HG03175 (cell line): ENCODE measurements at regions not wholly inside any gene's neighbourhood (a gene's known extent, or its start where the extent isn't known, plus 50 kb on each side); places are given as distances from the start of the nearest gene placed in this dataset.
"Not testable (repeated sequence)": the region's sequence is repeated elsewhere in the genome, so short reads cannot be mapped to it uniquely, and the experiment has no call there.

Experiments used
- ATAC-seq: cut with Tn5 transposase; IDR thresholded peaks from one replicate; pipeline ENCODE4 v1.9.1; 2021; ENCODE audit warnings: mild to moderate bottlenecking, moderate library complexity; ENCODE audit not compliant: unreplicated experiment

DNA sequence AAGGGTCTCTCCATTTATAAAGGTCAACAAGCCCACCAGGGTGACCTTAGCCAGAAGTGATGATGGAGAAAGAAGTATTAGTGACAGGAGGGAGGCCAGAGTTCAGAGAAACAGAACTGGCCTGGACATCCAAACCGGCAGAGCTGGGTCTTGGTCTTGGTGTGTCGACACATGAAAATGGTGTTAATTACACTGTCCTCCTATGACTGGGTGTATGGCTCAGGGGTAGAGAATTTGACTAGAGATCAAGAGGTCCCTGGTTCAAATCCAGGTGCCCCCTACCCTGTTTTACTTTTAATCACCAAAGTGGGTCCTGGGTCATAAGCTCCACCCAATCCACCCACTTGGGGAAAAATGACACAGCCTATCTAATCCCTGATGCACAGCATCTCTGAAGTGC, 110.6 kb upstream of the ZNF746 start:
- no peak for ATAC-seq

DNA sequence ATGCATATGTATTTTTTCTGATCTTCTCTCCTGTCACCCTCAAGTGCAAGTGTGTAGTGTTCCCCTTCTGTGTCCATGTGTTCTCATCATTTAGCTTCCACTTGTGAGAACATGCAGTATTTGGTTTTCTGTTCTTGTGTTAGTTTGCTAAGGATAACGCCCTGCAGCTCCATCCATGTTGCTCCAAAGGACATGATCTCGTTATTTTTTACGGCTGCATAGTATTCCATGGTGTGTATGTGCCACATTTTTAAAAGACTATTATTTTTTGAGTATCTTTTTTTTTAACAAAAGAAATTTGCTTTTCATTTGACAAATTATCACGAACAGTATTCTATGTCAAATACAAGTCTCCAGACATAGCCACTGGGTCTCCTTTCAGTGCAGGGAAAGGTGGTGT, 110.1 kb upstream of the ZNF746 start:
- ATAC-seq, result no peak

GRCh38 chr7:149606826-149607225, 109.2 kb upstream of the ZNF746 start:
- ATAC-seq, result no peak

DNA sequence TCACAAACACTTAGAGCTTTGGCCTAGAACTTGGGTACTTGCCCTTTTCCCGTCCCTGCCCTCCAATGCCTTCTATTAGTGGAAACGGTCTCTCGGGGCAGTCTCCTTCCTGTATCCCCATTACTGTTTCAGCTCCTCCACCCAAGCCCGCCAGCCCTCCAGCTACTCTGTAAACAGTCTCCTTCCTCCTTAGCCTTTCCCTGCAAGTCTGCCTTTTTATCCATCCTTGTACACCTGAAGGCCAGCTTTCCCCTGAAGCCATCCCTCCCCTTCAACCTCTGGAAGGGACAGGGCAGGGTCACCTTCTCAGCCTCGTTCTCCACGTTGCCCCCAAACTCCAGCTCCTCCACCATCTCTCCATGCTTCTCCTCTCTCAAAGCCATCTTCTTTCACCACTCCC, 108.1 kb upstream of the ZNF746 start:
- ATAC-seq, result no peak

DNA sequence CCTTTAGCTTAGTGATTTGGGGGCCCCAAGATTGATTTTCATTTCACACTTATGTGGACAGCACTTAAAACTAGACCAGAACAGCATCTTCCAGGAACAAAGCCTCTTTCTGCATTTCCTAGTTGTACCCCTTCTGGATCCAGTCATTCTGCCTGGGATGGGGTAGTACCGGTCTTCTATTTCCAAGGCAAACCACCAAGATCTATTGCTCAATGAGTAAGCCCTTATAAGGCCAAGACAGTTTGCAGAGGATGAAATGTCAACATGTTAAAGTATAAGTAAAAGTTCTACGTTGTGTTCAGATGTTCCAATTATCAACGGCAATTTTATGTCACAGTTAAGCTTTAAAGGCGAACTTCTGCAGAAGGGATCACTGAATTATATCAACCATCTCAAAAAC, 106.9 kb upstream of the ZNF746 start:
- no peak for ATAC-seq

DNA sequence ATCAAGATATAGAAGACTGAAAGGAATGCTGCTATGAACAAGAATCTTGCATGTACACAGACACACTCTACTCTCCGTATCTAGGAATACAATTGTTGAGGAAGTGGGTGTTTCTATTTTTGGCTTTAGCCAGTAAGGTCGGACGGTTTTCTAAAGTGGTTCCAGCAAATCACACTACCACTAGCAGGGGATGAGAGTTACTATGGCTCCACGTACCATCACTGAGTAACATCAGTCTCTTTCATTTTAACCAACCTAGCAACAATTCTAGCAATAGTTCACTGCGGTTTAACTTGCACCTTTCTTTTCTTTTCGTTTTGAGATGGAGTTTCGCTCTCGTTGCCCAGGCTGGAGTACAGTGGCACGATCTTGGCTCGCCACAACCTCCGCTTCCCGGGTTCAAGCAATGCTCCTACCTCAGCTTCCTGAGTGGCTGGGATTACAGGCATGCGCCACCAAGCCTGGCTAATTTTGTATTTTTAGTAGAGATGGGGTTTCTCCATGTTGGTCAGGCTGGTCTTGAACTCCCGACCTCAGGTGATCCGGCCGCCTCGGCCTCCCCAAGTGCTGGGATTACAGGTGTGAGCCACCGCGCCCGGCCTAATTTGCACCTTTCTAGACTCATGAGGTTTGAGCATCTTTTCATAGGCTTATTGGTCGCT, 103.2 kb upstream of the ZNF746 start:
- ATAC-seq, result peak; percentile 96

GRCh38 chr7:149599636-149600206, 102.1 kb upstream of the ZNF746 start:
- no peak for ATAC-seq

DNA sequence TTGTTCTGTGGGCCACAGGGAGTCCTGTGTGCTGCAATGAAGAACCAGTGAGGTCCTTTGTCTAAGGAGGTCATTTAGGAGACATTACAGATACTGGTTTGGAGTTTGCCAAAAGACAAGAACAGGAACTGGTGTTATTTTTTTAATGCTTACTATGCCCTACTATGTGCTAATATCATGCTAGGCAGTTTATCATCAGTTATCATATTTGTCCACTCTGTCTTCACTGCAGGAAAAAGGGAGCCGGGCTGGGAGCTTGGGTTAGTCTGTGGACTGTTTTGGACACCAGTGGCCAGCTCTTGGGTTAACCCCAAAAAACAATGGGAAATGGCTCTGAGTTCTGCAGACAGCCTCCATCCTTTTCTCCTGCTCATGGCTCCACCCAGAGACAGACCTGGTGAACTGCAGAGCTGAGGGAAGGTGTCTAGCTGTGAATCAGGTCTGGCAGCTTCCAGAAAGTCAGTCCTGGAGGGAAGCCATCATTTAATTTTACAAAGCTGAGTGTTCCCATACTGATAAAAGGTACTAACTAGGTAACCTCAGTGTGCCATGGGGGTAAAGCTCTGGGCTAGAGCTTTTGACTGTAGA, 101.2 kb upstream of the ZNF746 start:
- peak; percentile 21 for ATAC-seq

DNA sequence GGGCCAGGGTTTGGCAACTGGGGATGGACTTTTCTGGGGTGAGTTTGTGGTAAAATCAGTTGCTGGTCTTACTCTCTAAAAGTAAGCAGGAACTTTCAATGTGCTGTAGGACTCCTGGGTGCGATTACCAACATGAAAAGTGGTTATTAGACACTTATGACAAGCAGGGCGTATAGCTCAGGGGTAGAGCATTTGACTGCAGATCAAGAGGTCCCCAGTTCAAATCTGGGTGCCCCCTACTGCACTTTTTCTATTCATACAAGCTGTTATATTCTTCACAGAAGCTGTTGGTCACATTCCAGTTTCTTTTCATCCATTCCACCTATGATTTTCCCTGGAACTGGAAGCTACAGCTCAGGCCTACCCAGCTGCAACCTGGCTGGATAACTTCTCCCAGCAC, 100.2 kb upstream of the ZNF746 start:
- ATAC-seq, result not testable (repeated sequence)

GRCh38 chr7:149595541-149595940, 97.9 kb upstream of the ZNF746 start:
- no peak for ATAC-seq

GRCh38 chr7:149595078-149595477, 97.5 kb upstream of the ZNF746 start:
- ATAC-seq, result no peak

- ATAC-seq, result no peak
These were observed 91.3 kb upstream of the ZNF746 start for GRCh38 chr7:149588930-149589329.

DNA sequence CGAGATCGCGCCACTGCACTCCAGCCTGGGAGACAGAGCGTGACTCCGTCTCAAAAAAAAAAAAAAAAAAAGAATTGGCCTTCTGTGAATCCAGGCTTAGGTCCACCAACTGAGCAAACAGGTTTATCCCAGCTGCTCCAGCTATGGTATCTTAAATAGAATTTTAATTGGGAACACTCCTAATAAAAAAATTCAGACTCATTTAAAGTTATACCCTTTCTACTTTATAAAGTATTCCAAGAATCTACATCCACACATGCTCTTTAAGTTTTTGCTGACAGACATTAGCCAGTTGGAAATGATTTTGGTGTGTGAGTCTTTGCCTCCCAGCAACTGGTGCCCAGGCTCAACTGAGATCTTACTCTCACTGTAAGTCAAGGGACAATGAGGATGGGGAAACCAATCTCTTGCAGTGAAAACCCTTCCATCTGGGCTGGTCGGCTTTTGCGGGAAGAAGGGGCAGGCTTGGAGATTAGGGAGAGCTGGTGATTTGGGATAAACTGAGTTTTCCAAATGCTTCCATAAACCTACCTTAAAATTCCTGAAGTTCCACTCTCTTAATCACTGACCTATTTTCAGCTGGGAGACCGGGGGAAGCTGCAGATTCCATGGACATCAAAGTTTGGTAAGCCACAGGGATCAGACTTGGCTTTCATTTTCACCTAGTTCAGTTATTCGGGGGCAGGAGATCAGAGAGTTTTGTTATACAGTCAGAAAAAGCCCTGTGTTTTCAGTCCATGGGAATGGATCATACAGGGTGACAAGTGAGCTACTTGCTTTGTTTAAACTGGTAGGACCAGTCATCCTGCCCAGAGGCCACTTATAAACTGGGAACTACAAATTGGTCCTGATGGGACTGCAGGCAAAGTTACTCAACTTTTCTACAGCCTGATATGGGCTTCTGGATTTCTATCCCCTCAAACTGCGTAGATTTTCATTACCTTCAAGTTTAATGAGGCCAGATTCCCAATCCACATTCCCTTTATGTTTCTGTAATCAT, 89.3 kb upstream of the ZNF746 start:
- no peak for ATAC-seq

- no peak for ATAC-seq
These were observed 86.9 kb upstream of the ZNF746 start for GRCh38 chr7:149584530-149584929.

DNA sequence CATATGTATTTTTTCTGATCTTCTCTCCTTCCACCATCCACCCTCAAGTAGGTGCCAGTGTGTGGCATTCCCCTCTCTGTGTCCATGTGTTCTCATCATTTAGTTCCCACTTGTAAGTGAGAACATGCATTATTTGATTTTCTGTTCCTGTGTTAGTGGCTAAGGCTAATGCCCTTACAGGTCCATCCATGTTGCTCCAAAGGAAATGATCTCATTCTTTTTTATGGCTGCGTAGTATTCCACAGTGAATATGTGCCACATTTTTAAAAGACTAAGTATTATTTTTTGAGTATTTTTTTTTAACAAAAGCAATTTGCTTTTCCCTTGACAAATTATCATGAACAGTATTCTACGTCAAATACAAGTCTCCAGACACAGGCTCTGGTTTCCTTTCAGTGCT, 86.4 kb upstream of the ZNF746 start:
- ATAC-seq, result no peak

DNA sequence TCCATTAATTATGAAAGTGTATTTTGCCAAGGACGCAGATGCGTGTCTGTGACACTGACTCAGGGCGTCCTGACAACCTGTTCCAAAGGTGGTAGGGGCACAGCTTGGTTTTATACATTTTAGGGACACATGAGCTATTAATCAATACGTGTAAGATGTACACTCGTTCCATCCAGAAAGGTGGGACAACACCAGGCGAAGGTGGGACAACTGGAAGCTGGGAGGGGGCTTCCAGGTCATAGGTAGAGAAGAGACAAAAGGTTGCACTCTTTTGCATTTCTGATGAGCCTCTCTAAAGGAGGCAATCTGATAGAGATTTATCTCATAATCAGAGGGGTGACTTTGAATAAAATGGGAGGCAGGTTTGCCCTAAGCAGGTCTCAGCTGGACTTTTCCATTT, 82.7 kb upstream of the ZNF746 start:
- no peak for ATAC-seq

GRCh38 chr7:149579365-149579764, 81.8 kb upstream of the ZNF746 start:
- ATAC-seq, result not testable (repeated sequence)

GRCh38 chr7:149574428-149574827, 76.8 kb upstream of the ZNF746 start:
- not testable (repeated sequence) for ATAC-seq

- no peak for ATAC-seq
These were observed 75.9 kb upstream of the ZNF746 start for GRCh38 chr7:149573519-149573918.

DNA sequence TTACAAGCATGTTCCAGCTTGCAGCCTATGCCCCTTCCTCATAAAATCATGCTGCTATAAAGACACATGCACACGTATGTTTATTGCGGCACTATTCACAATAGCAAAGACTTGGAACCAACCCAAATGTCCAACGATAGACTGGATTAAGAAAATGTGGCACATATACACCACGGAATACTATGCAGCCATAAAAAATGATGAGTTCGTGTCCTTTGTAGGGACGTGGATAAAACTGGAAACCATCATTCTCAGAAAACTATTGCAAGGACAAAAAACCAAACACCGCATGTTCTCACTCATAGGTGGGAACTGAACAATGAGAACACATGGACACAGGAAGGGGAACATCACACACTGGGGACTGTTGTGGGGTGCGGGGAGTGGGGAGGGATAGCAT, 75.3 kb upstream of the ZNF746 start:
- ATAC-seq, result not testable (repeated sequence)

DNA sequence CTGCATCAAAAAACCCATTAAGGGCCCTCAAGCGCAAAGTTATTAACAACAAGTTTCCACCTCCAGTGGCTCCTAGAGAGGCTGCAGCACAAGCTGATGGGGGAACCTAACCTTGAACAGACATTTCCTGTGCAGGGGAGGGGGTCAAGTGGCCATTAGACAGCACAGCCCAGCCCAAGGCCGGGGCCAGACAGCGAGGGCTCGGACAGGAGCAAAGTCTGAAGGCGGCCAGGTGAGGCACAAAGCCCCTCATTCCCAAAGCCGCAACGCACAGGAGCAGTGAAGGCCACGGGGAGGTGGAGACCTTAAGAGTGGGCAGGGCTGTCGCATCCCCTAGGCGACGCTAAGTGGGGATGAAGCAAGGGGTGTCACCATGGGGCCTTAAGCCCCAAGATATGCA, 73.2 kb upstream of the ZNF746 start:
- ATAC-seq, result no peak
